ENCODE measurements at regions not wholly inside any gene's neighbourhood (a gene's known extent, or its start where the extent isn't known, plus 50 kb on each side); places are given as distances from the start of the nearest gene placed in this dataset.

GRCh38 chr3:189580190-189580589 is 51.0 kb upstream of the TP63 start:
- Mint-ChIP-seq H3K27me3 (ENCODE audit: low read depth, poor library complexity) (peaks cover 4% of the 10 kb centered on the region), H3K27ac (no peak overlapping the region), H3K9me3 (no peaks in the 10 kb centered on the region), H3K36me3 (ENCODE audit: low read depth) (no peaks in the 10 kb centered on the region), H3K4me3 (no peak overlapping the region), H3K4me1 (no peaks in the 10 kb centered on the region)
- no peak for TF ChIP-seq CTCF (IDR thresholded peaks at IDR 0.05)
- no peak for DNase-seq

Data from nephron progenitor cell (in vitro differentiated cells).